ENCODE measurements at regions not wholly inside any gene's neighbourhood (a gene's known extent, or its start where the extent isn't known, plus 50 kb on each side); places are given as distances from the start of the nearest gene placed in this dataset.

DNA sequence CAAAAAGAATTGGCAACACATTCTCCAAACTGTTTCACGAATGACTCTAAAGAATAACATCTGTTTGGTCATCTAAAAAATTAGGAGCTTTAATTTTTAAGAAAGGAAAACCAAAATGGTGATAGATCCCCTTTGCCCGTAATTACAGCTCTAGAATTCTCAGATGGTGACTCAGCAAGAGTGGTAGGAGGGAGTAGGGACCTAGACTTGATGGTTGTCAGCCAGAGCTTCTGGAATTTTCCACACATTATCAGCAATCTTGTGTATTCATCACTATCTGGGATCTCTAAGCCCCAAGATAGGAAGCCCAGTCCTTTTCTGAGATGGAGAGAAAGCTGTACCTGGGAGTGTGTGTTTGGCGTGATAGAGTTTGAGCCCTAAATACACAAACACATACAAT, 103.9 kb upstream of the RAB40AL start:
- Mint-ChIP-seq H3K9me3 (no peaks in the 10 kb centered on the region), H3K4me3 (no peak overlapping the region), H3K36me3 (ENCODE audit: low read depth) (peaks cover 14% of the 10 kb centered on the region; the same call in 2 of the 3 replicates), H3K4me1 (peaks cover 10% of the 10 kb centered on the region; the same call in 2 of the 3 replicates), H3K27me3 (ENCODE audit: insufficient read depth, low read depth, poor library complexity) (peaks cover 2% of the 10 kb centered on the region), H3K27ac (no peak overlapping the region; the same call in 1 of the 2 replicates)
- Histone ChIP-seq H3K27me3 (ENCODE audit: insufficient read depth) (no peaks in the 10 kb centered on the region), H2AFZ (no peak overlapping the region), H3K36me3 (ENCODE audit: insufficient read depth) (no peaks in the 10 kb centered on the region), H3K9me2 (ENCODE audit: insufficient read depth) (no peaks in the 10 kb centered on the region), H3F3A (replicated peaks; ENCODE audit: low read depth) (no peaks in the 10 kb centered on the region), H3K4me1 (ENCODE audit: insufficient read depth) (no peaks in the 10 kb centered on the region), H3K4me3 (no peak overlapping the region), H3K79me2 (replicated peaks; ENCODE audit: insufficient read depth) (no peaks in the 10 kb centered on the region), H3K27ac (ENCODE audit: low read depth) (no peak overlapping the region), H4K20me1 (replicated peaks; ENCODE audit: insufficient read depth) (no peaks in the 10 kb centered on the region), H3K4me2 (no peak overlapping the region)
- DNase-seq (ENCODE audit: low spot score), result peak; percentile 1
- ATAC-seq, result no peak
- TF ChIP-seq POLR2AphosphoS5 (IDR thresholded peaks at IDR 0.05; ENCODE audit: low read depth) (no peak), JUNB (IDR thresholded peaks at IDR 0.05; ENCODE audit: unreplicated experiment) (no peak)
- TF ChIP-seq, protein P1, sequence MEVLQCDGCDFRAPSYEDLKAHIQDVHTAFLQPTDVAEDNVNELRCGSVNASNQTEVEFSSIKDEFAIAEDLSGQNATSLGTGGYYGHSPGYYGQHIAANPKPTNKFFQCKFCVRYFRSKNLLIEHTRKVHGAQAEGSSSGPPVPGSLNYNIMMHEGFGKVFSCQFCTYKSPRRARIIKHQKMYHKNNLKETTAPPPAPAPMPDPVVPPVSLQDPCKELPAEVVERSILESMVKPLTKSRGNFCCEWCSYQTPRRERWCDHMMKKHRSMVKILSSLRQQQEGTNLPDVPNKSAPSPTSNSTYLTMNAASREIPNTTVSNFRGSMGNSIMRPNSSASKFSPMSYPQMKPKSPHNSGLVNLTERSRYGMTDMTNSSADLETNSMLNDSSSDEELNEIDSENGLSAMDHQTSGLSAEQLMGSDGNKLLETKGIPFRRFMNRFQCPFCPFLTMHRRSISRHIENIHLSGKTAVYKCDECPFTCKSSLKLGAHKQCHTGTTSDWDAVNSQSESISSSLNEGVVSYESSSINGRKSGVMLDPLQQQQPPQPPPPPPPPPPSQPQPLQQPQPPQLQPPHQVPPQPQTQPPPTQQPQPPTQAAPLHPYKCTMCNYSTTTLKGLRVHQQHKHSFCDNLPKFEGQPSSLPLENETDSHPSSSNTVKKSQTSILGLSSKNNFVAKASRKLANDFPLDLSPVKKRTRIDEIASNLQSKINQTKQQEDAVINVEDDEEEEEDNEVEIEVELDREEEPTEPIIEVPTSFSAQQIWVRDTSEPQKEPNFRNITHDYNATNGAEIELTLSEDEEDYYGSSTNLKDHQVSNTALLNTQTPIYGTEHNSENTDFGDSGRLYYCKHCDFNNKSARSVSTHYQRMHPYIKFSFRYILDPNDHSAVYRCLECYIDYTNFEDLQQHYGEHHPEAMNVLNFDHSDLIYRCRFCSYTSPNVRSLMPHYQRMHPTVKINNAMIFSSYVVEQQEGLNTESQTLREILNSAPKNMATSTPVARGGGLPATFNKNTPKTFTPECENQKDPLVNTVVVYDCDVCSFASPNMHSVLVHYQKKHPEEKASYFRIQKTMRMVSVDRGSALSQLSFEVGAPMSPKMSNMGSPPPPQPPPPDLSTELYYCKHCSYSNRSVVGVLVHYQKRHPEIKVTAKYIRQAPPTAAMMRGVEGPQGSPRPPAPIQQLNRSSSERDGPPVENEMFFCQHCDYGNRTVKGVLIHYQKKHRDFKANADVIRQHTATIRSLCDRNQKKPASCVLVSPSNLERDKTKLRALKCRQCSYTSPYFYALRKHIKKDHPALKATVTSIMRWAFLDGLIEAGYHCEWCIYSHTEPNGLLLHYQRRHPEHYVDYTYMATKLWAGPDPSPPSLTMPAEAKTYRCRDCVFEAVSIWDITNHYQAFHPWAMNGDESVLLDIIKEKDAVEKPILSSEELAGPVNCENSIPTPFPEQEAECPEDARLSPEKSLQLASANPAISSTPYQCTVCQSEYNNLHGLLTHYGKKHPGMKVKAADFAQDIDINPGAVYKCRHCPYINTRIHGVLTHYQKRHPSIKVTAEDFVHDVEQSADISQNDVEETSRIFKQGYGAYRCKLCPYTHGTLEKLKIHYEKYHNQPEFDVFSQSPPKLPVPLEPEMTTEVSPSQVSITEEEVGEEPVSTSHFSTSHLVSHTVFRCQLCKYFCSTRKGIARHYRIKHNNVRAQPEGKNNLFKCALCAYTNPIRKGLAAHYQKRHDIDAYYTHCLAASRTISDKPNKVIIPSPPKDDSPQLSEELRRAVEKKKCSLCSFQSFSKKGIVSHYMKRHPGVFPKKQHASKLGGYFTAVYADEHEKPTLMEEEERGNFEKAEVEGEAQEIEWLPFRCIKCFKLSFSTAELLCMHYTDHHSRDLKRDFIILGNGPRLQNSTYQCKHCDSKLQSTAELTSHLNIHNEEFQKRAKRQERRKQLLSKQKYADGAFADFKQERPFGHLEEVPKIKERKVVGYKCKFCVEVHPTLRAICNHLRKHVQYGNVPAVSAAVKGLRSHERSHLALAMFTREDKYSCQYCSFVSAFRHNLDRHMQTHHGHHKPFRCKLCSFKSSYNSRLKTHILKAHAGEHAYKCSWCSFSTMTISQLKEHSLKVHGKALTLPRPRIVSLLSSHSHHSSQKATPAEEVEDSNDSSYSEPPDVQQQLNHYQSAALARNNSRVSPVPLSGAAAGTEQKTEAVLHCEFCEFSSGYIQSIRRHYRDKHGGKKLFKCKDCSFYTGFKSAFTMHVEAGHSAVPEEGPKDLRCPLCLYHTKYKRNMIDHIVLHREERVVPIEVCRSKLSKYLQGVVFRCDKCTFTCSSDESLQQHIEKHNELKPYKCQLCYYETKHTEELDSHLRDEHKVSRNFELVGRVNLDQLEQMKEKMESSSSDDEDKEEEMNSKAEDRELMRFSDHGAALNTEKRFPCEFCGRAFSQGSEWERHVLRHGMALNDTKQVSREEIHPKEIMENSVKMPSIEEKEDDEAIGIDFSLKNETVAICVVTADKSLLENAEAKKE (CRISPR knock-in tag; IDR thresholded peaks at IDR 0.05), result no peak

DNA sequence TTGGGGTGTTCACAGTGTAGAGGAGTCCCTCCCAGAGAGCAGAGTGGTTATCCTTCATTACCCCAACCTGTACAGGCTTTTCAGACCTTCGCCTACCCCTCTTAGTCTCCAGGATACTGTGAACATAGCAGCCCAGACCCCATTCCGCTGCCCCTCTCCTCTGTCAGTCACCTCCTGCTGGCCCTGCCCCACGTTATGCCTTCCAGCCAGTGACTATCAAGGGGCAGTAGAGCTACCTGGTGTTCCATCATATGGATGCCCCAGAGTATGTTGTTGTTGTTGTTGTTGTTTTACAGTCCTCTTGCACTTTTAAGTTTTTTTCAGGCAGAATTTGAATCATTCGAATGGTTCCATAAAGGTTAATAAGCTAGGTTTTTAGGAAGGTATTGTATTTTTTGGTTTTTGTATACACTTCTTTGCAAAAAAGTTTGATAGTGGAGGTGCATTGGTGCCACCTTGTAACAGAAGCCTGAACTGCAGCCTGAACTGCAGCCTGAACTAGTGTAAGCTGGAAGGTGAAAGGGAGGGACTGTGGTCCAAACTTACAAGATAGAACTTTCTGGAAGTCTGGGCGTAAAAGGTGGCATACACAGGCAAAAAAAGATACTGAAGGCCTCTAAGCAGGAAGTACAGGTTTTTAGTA, 101.4 kb upstream of the RAB40AL start:
- DNase-seq (ENCODE audit: low spot score) (peak; percentile 48), ATAC-seq (peak; percentile 86)
- peaks cover 10% of the 10 kb centered on the region; the same call in 2 of the 3 replicates for H3K4me1 Mint-ChIP-seq
- no peaks in the 10 kb centered on the region for H3K9me2 ChIP-seq (ENCODE audit: insufficient read depth)
- TF ChIP-seq, protein P2, sequence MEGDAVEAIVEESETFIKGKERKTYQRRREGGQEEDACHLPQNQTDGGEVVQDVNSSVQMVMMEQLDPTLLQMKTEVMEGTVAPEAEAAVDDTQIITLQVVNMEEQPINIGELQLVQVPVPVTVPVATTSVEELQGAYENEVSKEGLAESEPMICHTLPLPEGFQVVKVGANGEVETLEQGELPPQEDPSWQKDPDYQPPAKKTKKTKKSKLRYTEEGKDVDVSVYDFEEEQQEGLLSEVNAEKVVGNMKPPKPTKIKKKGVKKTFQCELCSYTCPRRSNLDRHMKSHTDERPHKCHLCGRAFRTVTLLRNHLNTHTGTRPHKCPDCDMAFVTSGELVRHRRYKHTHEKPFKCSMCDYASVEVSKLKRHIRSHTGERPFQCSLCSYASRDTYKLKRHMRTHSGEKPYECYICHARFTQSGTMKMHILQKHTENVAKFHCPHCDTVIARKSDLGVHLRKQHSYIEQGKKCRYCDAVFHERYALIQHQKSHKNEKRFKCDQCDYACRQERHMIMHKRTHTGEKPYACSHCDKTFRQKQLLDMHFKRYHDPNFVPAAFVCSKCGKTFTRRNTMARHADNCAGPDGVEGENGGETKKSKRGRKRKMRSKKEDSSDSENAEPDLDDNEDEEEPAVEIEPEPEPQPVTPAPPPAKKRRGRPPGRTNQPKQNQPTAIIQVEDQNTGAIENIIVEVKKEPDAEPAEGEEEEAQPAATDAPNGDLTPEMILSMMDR (conservative IDR thresholded peaks at IDR 0.05; ENCODE audit: low read depth in 2 of 2), result peak; percentile 64 to 68
- TF ChIP-seq STAT1 (IDR thresholded peaks at IDR 0.05; ENCODE audit: unreplicated experiment) (no peak), EZH2 (IDR thresholded peaks at IDR 0.05; ENCODE audit: low read depth, unreplicated experiment) (no peak)
- TF ChIP-seq, protein P3, sequence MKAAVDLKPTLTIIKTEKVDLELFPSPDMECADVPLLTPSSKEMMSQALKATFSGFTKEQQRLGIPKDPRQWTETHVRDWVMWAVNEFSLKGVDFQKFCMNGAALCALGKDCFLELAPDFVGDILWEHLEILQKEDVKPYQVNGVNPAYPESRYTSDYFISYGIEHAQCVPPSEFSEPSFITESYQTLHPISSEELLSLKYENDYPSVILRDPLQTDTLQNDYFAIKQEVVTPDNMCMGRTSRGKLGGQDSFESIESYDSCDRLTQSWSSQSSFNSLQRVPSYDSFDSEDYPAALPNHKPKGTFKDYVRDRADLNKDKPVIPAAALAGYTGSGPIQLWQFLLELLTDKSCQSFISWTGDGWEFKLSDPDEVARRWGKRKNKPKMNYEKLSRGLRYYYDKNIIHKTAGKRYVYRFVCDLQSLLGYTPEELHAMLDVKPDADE (IDR thresholded peaks at IDR 0.05), result no peak
- no peak overlapping the region for H3K27ac ChIP-seq (ENCODE audit: low read depth)
- no peaks in the 10 kb centered on the region for H4K20me1 ChIP-seq (replicated peaks; ENCODE audit: insufficient read depth)
- H3F3A ChIP-seq (replicated peaks; ENCODE audit: low read depth), result no peaks in the 10 kb centered on the region
- H3K36me3 Mint-ChIP-seq (ENCODE audit: low read depth), result peaks cover 10% of the 10 kb centered on the region; the same call in 2 of the 3 replicates
- no peak overlapping the region for H3K4me2 ChIP-seq
- H3K36me3 ChIP-seq (ENCODE audit: insufficient read depth), result no peaks in the 10 kb centered on the region
- no peak overlapping the region for H3K4me3 Mint-ChIP-seq
- H3K27ac Mint-ChIP-seq, result peak overlapping the region; percentile 81; the same call in 1 of the 2 replicates
- H3K9me3 Mint-ChIP-seq, result no peaks in the 10 kb centered on the region
- no peak overlapping the region for H2AFZ ChIP-seq
- no peaks in the 10 kb centered on the region for H3K4me1 ChIP-seq (ENCODE audit: insufficient read depth)
- no peaks in the 10 kb centered on the region for H3K27me3 ChIP-seq (ENCODE audit: insufficient read depth)
- H3K79me2 ChIP-seq (replicated peaks; ENCODE audit: insufficient read depth), result no peaks in the 10 kb centered on the region
- no peak overlapping the region for H3K4me3 ChIP-seq
- H3K27me3 Mint-ChIP-seq (ENCODE audit: insufficient read depth, low read depth, poor library complexity), result peaks cover 2% of the 10 kb centered on the region
